HG03097 (cell line): ENCODE measurements at regions not wholly inside any gene's neighbourhood (a gene's known extent, or its start where the extent isn't known, plus 50 kb on each side); places are given as distances from the start of the nearest gene placed in this dataset.
A peak's percentile ranks its signal among the peaks of the same experiment; 100 is the strongest.
"Not testable (repeated sequence)": the region's sequence is repeated elsewhere in the genome, so short reads cannot be mapped to it uniquely, and the experiment has no call there.

Experiments
- ATAC-seq: cut with Tn5 transposase; IDR thresholded peaks from one replicate; pipeline ENCODE4 v1.9.1; 2021; ENCODE audit not compliant: unreplicated experiment, low FRiP score

DNA sequence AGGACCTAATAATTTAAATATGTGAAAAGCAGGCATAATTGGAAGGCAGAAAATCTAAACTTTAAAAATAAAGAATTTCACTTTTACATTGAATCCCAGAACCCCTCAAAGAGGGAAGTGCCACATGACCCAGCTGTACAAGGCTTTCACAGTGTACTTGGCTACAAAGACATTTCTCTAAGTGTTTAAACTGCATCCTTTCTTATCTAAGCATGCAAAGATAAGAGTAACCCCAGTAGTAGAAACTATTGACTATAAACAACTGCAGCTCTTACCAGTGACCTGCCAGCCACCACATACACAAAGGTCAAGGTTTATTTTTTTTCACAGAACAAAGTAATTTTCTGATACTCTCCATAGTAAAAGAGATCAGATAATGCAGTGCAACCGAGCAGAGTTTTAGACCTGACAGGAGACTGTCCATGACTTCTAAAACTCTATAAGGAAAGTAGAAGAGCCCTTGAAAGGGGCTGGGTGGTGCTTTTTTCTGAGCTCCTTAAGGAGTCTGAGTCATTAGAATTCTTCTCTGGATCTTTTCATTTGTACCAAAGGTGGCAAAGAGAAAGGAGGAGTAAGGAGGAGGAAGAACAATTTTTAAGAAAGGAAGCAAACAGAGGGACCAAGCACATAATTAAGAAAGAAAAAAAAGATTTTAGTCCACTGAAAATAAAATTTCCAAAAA, 750.6 kb downstream of the PRIM2 start:
- not testable (repeated sequence) for ATAC-seq

DNA sequence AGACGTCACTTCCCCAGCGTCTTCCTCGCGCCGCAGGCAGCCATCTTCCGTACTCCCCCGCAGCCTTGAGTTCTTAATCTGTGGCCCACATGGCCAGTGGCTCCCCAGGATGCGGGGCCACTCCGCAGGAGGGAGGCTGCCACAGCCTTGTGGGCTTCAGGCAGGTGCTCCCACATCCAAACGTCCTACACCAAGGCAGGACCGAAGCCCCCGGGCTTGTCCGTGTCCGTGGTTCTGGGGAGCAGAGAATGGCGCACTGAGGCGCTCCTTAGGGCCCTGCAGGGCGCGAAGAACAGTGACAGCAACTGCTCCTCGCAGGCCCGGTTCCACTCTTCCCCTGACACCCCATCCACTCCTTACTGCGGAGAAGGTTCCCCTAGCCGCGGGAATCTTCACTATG, 755.8 kb downstream of the PRIM2 start:
- ATAC-seq, result no peak

DNA sequence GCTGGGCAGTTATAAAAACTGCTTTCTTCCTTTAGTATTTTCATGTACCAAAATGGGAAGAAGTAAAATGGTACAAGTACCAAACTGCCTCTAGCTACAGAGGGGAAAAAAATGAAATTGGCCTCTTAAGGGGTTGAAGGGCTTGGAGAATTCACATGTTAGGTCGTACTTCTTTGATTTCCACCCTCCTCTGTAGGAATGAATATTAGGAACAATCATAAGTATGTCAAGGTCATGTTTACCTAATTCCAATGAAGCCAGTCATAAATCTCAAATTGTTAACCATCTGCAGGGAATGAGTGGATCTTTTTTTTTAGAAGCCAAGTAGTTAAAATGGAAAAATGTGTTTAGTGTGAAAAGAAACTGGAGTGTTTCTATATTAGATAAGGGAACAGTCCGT, 772.6 kb downstream of the PRIM2 start:
- ATAC-seq, result not testable (repeated sequence)

DNA sequence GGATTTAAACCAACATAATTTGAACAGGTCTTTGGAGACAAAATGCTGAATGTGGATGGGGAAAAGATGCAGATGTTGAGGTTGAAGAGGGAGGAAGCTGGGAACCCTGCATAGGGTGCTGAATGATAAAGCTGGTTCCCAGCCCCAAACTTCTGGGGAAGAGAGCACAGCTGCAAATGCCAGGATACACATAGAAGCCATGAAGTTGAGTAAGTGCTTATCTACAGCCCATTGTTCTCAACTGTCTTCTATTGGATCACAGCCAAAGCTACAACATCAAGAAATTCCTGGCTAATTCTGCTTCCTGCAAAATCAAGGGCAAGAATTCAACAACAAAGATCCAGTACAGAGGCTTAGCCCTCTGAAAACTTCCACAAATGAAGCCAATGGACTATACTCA, 779.8 kb downstream of the PRIM2 start:
- ATAC-seq, result not testable (repeated sequence)

DNA sequence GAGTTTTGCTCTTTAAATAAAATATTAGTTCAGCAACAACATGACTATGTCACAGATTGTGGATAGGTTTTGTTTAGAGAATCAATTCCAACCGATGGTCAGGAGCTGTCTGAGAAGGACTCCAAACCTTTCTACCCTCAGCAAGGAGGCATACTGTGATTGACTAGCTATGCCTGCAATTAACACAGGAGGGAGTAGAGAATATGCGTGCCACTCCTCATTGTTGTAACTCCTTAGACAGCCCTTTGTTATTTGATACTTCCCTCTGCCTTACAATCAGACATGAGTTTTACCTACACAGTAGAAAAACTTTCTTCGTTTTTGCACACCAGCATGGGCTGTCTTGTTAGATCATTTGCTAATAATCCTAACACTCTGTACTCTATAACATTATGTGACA, 796.5 kb downstream of the PRIM2 start:
- no peak for ATAC-seq

DNA sequence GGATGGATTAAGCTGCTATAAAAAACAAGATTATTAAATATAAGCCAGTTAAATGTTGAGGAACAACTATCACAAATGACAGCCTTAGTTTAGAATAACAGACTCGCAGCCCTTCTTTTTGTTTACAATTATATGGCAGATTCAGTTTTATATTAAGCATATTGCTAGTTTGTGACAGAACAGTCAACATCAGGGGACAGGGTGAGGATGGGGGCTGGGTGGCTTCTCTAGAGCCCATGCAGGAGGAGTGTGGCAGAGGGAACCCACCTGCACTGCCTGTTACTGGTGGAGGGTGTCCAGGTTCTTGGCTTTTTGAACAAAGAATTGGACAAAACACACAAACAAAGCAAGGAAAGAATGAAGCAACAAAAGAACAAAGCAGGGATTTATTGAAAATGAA, 799.7 kb downstream of the PRIM2 start:
- ATAC-seq, result not testable (repeated sequence)

DNA sequence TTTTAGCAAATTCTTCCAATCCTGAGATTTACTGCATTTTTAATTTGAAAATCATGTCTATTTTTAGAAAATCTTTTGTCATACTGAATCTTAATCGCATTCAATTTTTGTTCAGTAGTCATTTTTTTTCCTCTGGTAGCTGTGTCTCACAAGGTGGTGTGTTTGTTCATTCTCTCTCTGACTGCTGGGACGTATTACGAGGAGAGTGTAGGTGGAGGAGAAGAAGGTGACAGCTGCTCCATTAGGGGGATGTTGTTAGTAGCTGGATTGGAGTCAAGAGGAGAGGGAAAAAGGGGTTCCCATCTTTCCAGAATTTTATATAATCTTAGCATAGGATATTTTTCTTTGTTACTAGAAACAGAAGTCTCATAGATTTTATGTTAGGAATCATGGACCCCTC, 804.2 kb downstream of the PRIM2 start:
- ATAC-seq, result not testable (repeated sequence)

DNA sequence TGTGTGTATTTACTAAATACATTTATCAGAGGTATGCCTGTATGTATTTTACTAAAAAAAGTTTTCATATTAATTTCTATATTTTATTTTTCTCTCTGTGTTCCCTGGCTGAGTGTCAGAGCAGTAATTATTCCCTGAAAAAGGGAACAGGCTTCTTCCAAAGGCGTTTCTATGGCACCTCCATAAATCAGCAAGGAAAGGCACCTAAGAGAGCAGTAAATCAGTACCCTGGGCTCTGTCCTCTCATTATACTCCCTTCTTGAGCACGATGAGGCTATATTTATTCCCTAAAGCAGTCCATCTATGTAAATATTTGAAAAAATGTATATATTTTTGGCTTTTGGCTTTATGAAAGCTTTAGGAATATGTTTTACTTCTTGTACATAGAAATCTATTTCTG, 806.3 kb downstream of the PRIM2 start:
- not testable (repeated sequence) for ATAC-seq

DNA sequence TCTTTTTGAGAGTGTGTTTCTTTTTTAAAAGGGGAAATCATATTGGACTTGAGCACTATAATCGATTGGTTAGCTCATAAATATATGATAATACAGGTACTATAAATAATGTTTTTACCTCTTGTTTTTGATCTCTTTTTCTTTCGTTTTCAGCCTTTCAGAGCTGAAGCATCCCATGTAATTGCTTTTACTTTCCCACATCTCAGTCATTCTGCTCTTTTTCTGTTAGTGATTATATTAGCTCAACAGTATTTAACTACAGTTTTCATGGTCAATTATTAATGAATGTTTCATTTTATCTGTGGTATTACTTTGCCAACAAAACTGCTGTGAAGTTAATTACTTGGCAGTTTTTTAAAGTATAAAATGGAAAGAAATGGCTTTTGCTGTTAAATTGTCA, 811.1 kb downstream of the PRIM2 start:
- peak; percentile 91 for ATAC-seq

DNA sequence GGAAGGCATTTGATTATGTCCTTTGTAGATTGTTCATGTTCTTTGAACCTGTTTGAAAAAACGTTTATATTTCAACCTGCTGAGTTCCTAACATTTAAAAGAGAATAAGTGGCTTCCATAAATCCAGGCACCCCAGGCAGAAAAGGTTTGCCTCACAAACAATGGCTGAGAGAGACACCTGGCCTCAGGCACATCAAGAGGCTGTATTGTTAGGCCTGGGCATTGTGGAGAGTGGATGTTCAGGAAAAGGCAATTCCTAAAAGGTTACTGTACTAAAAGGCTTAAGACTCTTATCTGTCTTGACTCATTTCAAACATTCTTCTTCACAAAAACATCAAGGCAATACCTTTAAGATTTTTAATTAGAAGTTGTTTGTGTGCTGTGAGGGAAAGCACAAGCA, 811.7 kb downstream of the PRIM2 start:
- peak; percentile 37 for ATAC-seq

DNA sequence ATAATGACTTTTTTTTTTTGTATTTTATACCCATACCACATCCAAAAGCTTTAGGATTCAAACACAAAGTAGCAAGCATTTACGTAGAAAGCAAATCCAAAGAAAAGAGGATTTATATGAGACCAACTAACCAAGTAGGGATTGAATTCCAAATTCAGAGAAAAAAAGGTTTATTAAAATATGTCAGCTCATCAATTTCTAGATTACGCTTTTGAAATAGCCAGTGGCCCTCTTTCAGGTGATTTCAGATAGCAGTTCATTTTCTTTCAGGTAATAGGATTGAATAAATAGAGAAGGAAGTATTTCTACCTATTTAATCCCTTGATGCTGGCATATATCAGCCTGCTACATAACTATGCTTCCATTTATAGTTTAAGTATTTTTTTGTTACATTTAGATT, 822.3 kb downstream of the PRIM2 start:
- ATAC-seq, result not testable (repeated sequence)

DNA sequence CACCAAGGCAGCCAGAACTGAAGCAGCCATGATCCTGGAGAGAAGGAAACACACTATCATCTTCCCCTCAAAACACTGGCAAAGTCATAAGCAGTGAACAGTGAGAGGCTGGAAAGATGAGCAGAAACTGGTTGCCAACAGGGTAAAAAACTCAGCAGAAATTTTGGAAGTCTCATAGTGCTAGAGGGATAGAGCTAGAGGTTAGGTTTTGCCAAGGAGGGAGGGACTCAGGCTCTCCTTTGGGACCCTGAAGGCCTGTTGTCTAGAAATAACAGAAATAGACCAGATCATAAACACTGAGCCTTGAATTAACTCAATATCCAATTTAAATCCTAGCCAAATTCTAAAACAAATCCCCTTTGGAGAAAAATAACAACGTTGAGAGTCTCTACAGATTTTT, 853.6 kb downstream of the PRIM2 start:
- not testable (repeated sequence) for ATAC-seq

DNA sequence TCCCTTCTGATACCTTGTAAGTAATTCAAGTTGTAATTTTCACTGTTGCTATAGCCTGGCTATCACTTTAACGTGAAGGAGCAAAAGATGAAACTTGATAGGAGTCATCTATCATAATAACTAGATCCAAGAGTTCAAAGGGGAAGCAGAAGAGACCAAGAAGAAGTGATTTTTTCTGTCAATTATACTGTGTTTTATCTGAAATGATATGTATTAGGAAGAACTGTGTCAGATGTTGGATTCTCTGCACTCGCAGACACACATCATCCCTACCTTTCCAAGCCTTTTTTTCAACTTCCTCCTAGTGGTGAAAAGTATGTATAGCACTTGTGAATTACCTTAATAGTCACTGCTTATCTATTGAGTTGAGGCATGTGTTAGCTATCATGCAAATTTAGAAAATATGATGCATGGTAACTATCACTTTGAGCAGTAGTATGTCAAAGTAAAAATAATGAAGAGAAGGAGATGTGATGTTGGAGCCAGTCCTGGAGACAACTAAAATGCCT, 864.2 kb downstream of the PRIM2 start:
- not testable (repeated sequence) for ATAC-seq

DNA sequence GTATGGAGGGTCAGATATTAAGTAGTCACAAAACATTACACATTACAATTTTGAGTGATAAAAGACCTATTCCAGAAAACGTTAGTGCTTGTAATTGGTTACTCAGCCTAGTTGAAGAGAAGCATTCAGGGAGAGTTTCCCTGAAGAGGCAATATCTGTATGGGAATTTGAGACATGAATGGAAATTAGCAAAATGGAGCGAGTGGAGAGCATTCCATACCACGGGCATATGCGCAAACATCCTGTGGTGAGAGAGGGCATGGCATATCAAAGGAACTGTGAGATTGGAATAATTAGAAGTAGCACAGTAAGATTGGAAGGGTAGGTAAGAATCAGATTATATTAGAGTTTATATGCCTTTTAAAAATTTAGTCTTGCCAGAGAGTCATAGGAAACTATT, 867.9 kb downstream of the PRIM2 start:
- ATAC-seq, result not testable (repeated sequence)

DNA sequence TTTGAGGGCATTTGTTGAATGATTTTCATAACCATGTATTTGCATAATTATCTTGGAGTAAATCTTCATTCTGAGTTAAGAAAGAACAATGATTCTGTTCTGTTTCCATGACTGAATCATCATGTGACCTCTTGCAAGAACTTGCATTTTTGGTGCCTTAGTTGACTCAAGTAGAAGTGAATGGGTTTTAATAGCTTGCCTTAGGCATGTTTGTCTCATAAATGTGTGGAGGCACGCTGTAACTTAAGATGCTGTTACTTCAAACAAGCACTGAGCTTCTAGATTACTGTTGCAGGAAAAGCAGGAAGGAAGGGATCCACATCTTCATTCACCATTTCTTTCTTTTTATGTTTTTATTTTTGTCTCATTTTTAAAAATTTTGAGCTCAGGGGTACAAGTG, 875.8 kb downstream of the PRIM2 start:
- not testable (repeated sequence) for ATAC-seq

DNA sequence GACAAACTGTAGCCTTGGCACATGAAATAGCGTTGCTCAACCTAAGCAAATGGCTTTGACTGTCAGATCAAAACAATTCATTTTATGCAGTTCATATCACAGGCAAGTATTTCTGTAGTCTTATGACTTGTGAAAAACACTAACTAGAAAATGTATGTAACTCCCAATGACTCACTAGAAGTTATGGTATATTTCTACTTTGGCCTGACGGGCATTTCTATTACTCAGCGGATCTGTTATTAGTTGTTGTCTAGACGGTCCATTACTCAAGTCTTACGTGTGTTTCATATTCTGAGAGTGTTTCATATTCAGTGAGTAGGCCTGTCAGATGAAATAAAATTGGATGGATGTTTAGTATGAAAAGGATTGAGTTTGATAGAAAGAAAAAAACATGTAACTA, 880.9 kb downstream of the PRIM2 start:
- ATAC-seq, result no peak

DNA sequence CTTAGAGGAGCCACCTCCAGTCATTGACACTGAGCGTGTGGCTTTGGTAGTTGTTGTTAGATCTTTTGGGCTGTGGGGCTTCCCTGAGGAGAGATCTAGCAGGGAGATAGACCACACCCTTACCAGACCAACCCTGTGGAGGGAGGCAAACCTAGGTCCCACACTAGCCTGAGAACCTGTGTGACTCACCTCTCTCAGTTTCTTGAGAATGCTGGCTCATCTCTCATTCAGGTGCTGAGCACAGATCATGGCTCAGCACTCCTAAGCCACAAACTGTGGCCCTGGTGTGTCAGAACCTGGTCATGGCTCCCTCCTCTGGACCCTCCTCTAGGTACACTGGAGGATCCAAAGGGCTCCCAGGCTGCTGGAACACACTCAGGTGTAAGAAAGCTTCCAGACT, 919.7 kb downstream of the PRIM2 start:
- ATAC-seq, result not testable (repeated sequence)

DNA sequence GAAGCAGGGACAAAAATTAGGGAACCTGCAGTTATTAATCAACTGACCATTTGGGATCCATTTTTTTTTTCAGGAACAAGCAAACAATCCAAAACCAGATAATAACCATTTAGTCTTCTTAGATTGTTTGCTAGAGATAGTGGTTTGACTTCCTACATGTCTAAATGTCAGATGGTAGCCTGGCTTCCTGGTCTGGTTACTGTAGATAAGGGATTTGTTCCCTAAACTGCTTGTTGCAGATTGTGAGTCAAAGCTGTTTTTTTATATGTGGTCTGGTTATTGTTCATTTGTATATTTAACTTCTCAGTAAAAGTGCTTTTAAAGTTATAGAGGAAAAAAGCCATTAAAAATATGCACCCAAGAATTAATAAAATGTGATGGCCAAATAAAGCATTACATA, 921.0 kb downstream of the PRIM2 start:
- ATAC-seq, result not testable (repeated sequence)

DNA sequence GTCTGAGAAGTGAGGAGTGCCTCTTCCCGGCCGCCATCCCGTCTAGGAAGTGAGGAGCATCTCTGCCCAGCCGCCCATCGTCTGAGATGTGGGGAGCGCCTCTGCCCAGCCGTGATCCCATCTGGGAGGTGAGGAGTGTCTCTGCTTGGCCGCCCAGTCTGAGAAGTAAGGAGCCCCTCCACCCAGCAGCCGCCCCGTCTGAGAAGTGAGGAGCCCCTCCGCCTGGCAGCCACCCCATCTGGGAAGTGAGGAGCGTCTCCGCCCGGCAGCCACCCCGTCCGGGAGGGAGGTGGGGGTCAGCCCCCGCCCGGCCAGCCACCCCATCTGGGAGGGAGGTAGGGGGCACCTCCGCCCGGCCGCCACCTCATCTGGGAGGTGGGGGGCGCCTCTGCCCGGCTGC, 940.2 kb downstream of the PRIM2 start:
- not testable (repeated sequence) for ATAC-seq

DNA sequence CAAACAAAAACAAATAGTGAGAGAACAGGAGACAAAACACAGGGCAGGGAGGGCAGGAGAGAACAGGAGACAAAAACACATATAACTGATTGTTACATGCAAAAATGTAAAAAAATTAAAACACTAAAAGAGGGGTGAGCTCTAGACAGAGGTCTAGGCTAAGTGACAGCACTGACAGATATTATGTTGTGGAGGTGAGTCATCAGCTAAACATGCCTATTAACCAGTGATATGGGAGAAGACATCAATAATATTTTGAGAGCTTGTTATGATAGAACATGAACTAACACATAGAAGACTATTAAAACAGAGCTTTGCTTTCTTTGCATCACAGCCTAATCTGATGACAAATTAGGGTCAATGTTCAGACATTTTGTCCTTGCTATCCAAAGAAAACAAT, 972.7 kb downstream of the PRIM2 start:
- ATAC-seq, result no peak

DNA sequence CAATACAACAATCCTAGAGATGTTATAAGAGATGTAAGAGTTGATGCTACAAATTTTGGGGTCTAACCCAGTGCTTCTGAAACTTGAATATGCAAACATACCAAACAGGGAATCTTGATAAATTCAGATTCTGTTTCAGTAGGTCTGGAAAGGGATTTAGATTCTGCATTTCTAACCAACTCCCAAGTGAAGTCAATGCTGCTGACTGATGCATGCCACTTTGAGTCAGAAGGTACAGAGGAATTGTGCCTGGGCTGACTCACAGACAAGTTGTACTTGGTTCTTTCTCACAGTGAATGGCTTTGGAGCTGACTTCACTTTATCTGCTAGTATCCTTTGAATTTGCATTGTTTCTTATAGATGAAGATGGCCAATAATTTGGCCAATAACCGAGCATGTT, 973.9 kb downstream of the PRIM2 start:
- not testable (repeated sequence) for ATAC-seq

DNA sequence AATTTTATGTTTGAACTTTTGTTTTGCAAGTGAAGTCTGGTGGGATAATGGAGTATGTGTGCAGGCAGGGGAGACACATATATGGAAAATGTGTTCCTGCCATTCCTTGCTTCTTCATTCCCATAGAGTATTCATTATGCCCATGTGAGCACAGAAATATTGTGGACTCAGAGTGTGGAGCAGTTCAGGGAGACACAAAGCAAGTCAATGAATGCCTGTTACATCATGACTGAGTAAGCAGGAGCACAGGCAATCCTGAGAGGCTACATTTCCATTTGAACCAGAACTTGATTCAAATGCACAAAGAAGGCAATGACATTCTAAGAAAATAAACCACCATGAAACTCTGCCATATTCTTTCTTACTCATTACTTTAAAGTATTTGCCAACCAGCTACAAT, 990.5 kb downstream of the PRIM2 start:
- ATAC-seq, result not testable (repeated sequence)

DNA sequence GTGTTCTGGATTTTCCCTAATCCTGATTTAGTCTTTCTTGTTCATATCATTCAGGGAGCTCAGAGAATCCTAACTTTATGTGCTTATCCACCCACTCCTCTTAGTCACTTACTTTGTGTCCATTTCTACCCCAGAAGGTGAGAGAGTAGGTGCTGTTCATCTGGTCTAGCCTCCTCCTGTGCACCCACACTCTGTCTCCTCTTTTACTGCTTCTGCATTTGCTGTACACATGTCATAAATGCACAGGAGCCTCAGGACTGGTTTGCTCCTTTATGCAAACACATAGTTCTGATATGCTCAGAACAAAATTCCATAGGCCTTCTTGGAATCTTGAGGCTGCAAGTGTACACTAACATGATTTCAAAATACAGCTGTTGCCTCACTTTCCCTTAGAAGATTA, 1014.7 kb downstream of the PRIM2 start:
- ATAC-seq, result not testable (repeated sequence)
